Ovary (tissue), 7 donors: ENCODE measurements at regions not wholly inside any gene's neighbourhood (a gene's known extent, or its start where the extent isn't known, plus 50 kb on each side); places are given as distances from the start of the nearest gene placed in this dataset.

Experiments
- DNase-seq, 5 donors: peaks; one replicate each; pipeline ENCODE4 v3.0.0-alpha.2; 2019 to 2020
- H3K27ac ChIP-seq, 2 donors: fragments of 200-600 bp; one replicate each; pipeline versions ENCODE4 v1.5.1 to v1.8.0; 2019 to 2022
- H3K27me3 ChIP-seq: fragments of 200-600 bp; one replicate; pipeline ENCODE4 v1.8.0; 2022
- H3K36me3 ChIP-seq: fragments of 200-600 bp; sonication (generic); one replicate; pipeline ENCODE4 v1.5.1; 2019
- H3K4me1 ChIP-seq: one replicate; pipeline ENCODE4 v1.8.1; 2013; ENCODE audit warnings: mild to moderate bottlenecking, moderate library complexity; ENCODE audit not compliant: insufficient read depth
- H3K4me3 ChIP-seq: fragments of 200-600 bp; sonication (generic); one replicate; pipeline ENCODE4 v1.5.1; 2017
- H3K9me3 ChIP-seq, 2 donors: fragments of 200-600 bp in 1 of 2; sonication (generic) in 1 of 2; one replicate each; pipeline versions ENCODE4 v1.5.1 to v1.8.1; 2013 to 2019; ENCODE audit warnings: mild to moderate bottlenecking in 1 of 2, moderate library complexity in 1 of 2
- CTCF ChIP-seq, 3 donors: fragments of 450-650 bp in 2 of 3; fragments of 200-600 bp in 1 of 3; IDR thresholded peaks; one replicate each; pipeline versions ENCODE4 v1.5.1 to v1.8.0; 2016 to 2022; ENCODE audit warnings: antibody characterized with exemption in 3 of 3, mild to moderate bottlenecking in 1 of 3
- EP300 ChIP-seq: sonication (generic); formaldehyde crosslinking; IDR thresholded peaks from one replicate; pipeline ENCODE4 v1.6.1; 2017; ENCODE audit warnings: antibody characterized with exemption
- POLR2A ChIP-seq: fragments of 450-650 bp; IDR thresholded peaks from one replicate; pipeline ENCODE4 v1.6.1; 2017; ENCODE audit warnings: antibody characterized with exemption, mild to moderate bottlenecking, moderate library complexity
- WGBS, 3 donors: extraction: QIAGEN DNeasy Blood & Tissue Kit in 1 of 3; methylation state at CpG; one replicate each; pipeline versions ENCODE4 v1.1.5 to v1.1.7; 2013 to 2017; 5-methylcytosine and 5-hydroxymethylcytosine counted together
- intact Hi-C, 4 donors: fragments of 100-400 bp; cut with DNase I; formaldehyde crosslinking; loops; one replicate each; pipeline versions ENCODE4 v1.11.0 to v1.15.1; 2022 to 2023
- donor health status: DM: no; HTN: no; CAD: no; lungs with moderate emphysema.
- donor health status: DM: no; HTN: no; CAD: no.
- donor health status: Bipolar disorder and iron deficiency.
- donor health status: DM: no; HTN: no; CAD: no.
- donor health status: DM: yes; HTN: yes; CAD: no.

- intact Hi-C loops: no loop called here
- Histone ChIP-seq H3K4me1 (no peaks in the 10 kb centered on the region), H3K4me3 (no peak overlapping the region), H3K27me3 (no peaks in the 10 kb centered on the region), H3K9me3 (no peaks in the 10 kb centered on the region), H3K27ac (no peak overlapping the region), H3K36me3 (no peaks in the 10 kb centered on the region)
- no peak for DNase-seq
- 60 to 72% (median 60%) methylated on average over 4 of the region's 4 CpGs for WGBS, 3 donors
- TF ChIP-seq CTCF (IDR thresholded peaks at IDR 0.05): no peak
- TF ChIP-seq POLR2A: no peak
- TF ChIP-seq EP300: no peak
Measured at GRCh38 chr1:34655206-34655874, 99.5 kb upstream of the GJB5 start.

GRCh38 chr1:34655875-34656240, 99.0 kb upstream of the GJB5 start:
- H3K27me3 ChIP-seq: no peaks in the 10 kb centered on the region
- no peaks in the 10 kb centered on the region for H3K4me1 ChIP-seq
- H3K27ac ChIP-seq: no peak overlapping the region
- no peak overlapping the region for H3K4me3 ChIP-seq
- no peaks in the 10 kb centered on the region for H3K36me3 ChIP-seq
- H3K9me3 ChIP-seq: no peaks in the 10 kb centered on the region
- DNase-seq: no peak
- WGBS, 3 donors: 71 to 80% (median 79%) methylated on average over 4 of the region's 4 CpGs
- intact Hi-C loops: no loop called here
- no peak for TF ChIP-seq EP300

DNA sequence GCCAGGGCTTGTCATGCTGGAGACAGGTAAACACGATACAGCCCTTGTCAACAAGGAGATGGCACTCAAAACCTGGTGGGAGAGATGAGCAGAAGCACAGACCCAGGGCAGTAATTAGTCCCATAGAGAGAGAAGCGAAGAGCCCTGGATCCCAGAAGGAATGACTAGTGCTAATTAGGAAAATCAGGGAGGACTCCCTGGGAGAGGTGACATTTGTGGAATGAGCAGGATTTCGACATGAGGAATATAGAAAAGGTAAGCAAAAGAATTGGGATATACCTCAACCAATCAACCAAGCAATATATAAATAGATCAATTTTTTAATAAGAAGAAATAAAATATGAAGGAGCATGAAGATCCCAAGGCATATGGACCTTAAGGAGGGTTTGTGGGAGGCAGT, 98.5 kb upstream of the GJB5 start:
- intact Hi-C loops: no loop called here

GRCh38 chr1:34656731-34657130, 98.1 kb upstream of the GJB5 start:
- no peaks in the 10 kb centered on the region for H3K4me1 ChIP-seq
- H3K27me3 ChIP-seq: no peaks in the 10 kb centered on the region
- no peaks in the 10 kb centered on the region for H3K9me3 ChIP-seq
- DNase-seq: no peak
- no peak for TF ChIP-seq POLR2A
- TF ChIP-seq CTCF (IDR thresholded peaks at IDR 0.05): no peak
- TF ChIP-seq EP300: no peak
- WGBS, 3 donors: 31 to 40% (median 34%) methylated on average over 8 of the region's 8 CpGs
- intact Hi-C loops: no loop called here
- no peaks in the 10 kb centered on the region for H3K36me3 ChIP-seq
- no peak overlapping the region for H3K4me3 ChIP-seq
- no peak overlapping the region for H3K27ac ChIP-seq

More for the DNA sequence above, 98.5 kb upstream of the GJB5 start:
- no peak for DNase-seq
- Histone ChIP-seq H3K4me3 (no peak overlapping the region), H3K9me3 (no peaks in the 10 kb centered on the region), H3K27me3 (no peaks in the 10 kb centered on the region), H3K36me3 (no peaks in the 10 kb centered on the region), H3K4me1 (no peaks in the 10 kb centered on the region), H3K27ac (no peak overlapping the region)
- TF ChIP-seq CTCF (IDR thresholded peaks at IDR 0.05) (no peak), EP300 (no peak), POLR2A (no peak)
- WGBS, 3 donors: 78 to 87% (median 85%) methylated on average over 3 of the region's 3 CpGs

DNA sequence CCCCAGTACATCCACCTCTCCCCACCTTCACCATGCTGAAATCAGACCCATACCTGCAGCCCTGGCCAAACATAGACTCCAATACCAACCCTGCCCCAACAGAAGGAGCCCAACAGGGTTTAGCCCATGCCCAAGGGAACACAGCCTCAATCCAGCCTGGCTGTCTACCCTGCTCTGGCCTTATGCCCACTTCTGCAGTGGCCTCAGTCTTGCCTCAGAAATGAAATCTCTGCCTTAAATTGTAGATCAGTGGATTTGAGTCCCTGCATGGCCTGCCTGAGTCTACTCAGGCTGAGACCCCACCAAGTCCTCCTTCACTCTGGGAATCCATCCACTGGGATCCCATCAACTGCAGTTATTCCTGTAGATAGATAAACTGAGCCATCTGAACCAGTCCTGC, 97.6 kb upstream of the GJB5 start:
- H3K9me3 ChIP-seq: no peaks in the 10 kb centered on the region
- H3K27me3 ChIP-seq: no peaks in the 10 kb centered on the region
- no peaks in the 10 kb centered on the region for H3K36me3 ChIP-seq
- H3K4me3 ChIP-seq: no peak overlapping the region
- no peak for DNase-seq
- no peak for TF ChIP-seq CTCF (IDR thresholded peaks at IDR 0.05)
- no peak for TF ChIP-seq POLR2A
- TF ChIP-seq EP300: no peak
- no peak overlapping the region for H3K27ac ChIP-seq
- no peaks in the 10 kb centered on the region for H3K4me1 ChIP-seq
- intact Hi-C loops: no loop called here
